Thyroid gland (tissue), 4 donors: ENCODE measurements at regions not wholly inside any gene's neighbourhood (a gene's known extent, or its start where the extent isn't known, plus 50 kb on each side); places are given as distances from the start of the nearest gene placed in this dataset.

Experiments used
- DNase-seq, 2 donors: peaks; one replicate each; pipeline ENCODE4 v3.0.0-alpha.2; 2019
- H3K27ac ChIP-seq, 3 donors: fragments of 200-600 bp; sonication (generic); 1 replicate in 2 of 3; 2 replicates in 1 of 3; pipeline ENCODE4 v1.5.1; 2016 to 2019; ENCODE audit warnings: mild to moderate bottlenecking in 1 of 3, moderate library complexity in 1 of 3
- H3K27me3 ChIP-seq: fragments of 200-600 bp; sonication (generic); one replicate; pipeline ENCODE4 v1.5.1; 2019
- H3K36me3 ChIP-seq, 2 donors: fragments of 200-600 bp; sonication (generic); one replicate each; pipeline ENCODE4 v1.5.1; 2016 to 2019
- H3K4me1 ChIP-seq, 2 donors: fragments of 200-600 bp; sonication (generic); one replicate each; pipeline ENCODE4 v1.5.1; 2017 to 2019
- H3K4me3 ChIP-seq, 3 donors: fragments of 200-600 bp; sonication (generic); replicated peaks in 1 of 3; 1 replicate in 2 of 3; 2 replicates in 1 of 3; pipeline ENCODE4 v1.5.1; 2016; ENCODE audit warnings: mild to moderate bottlenecking in 1 of 3
- H3K9me3 ChIP-seq: fragments of 200-600 bp; sonication (generic); one replicate; pipeline ENCODE4 v1.5.1; 2017
- CTCF ChIP-seq, 6 experiments: fragments of 200-600 bp in 3 of 6; fragments of 450-650 bp in 3 of 6; sonication (generic) in 3 of 6; IDR thresholded peaks; one replicate each; pipeline ENCODE4 v1.5.1; 2016 to 2019; ENCODE audit warnings: antibody characterized with exemption in 6 of 6, mild to moderate bottlenecking in 2 of 6, inconsistent platforms in 1 of 6, moderate library complexity in 1 of 6
- POLR2A ChIP-seq, 2 donors: fragments of 450-650 bp; IDR thresholded peaks; one replicate each; pipeline ENCODE4 v1.6.1; 2017; ENCODE audit warnings: antibody characterized with exemption in 2 of 2, mild to moderate bottlenecking in 2 of 2, moderate library complexity in 1 of 2
- WGBS, 2 donors: methylation state at CpG; one replicate each; pipeline ENCODE4 v1.1.5; 2017; 5-methylcytosine and 5-hydroxymethylcytosine counted together
- intact Hi-C: fragments of 100-400 bp; cut with DNase I; formaldehyde crosslinking; loops from one replicate; pipeline ENCODE4 v1.15.1; 2023

GRCh38 chr3:140809316-140809715 is 131.5 kb downstream of the TRIM42 start:
- H3K4me3 ChIP-seq, result no peak overlapping the region
- intact Hi-C loops, result no loop called here
- H3K9me3 ChIP-seq, result no peaks in the 10 kb centered on the region
- WGBS, 2 donors, result 68 to 77% methylated on average over 2 of the region's 2 CpGs
- no peaks in the 10 kb centered on the region for H3K36me3 ChIP-seq
- H3K27ac ChIP-seq, result no peak overlapping the region
- no peak for DNase-seq
- no peaks in the 10 kb centered on the region for H3K27me3 ChIP-seq
- TF ChIP-seq POLR2A (IDR thresholded peaks at IDR 0.05) (no peak), CTCF (IDR thresholded peaks at IDR 0.05) (no peak)
- H3K4me1 ChIP-seq, result no peaks in the 10 kb centered on the region

DNA sequence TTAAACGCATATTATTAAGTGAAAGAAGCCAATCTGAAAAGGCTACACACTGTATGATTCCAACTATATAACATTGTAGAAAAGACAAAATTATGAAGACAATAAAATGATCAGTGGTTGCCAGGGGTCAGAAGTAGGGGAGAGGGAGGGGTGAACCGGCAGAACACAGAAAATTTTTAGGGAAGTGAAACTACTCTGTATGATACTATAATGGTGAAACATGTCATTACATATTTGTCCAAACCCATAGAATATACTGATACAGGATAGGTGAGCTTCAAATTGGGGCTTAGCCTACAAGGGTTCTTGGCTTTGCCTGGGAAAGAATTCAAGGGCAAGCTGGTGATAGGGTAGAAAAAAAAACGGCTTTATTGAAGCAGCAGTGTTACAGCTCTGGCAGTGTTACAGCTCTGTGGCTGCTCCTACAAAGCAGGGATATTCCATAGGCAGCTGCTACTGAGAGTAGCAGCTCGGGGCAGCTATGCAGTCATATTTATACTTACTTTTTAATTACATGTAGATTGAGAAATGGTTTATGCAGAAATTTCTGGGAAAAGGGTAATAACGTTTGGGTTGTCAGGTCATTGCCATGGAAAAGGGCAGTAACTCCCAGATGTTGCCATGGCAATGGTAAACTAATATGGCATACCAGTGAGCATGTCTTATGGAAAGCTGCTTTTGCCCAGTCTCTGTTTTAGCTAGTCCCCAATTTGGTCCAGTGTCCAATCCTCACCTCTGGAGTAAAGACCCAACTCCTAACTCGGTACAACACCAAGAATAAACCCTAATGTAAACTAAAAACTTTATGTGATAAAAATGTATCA is 125.1 kb upstream of the SLC25A36 start:
- Histone ChIP-seq H3K9me3 (no peaks in the 10 kb centered on the region), H3K27ac (no peak overlapping the region), H3K4me3 (no peak overlapping the region), H3K36me3 (no peaks in the 10 kb centered on the region), H3K4me1 (no peaks in the 10 kb centered on the region), H3K27me3 (no peaks in the 10 kb centered on the region)
- 53 to 70% methylated on average over 6 of the region's 6 CpGs for WGBS, 2 donors
- TF ChIP-seq POLR2A (IDR thresholded peaks at IDR 0.05), result no peak
- no peak for TF ChIP-seq CTCF (IDR thresholded peaks at IDR 0.05)
- intact Hi-C loops, result no loop called here
- no peak for DNase-seq

- TF ChIP-seq POLR2A (IDR thresholded peaks at IDR 0.05), result no peak
- no peak for TF ChIP-seq CTCF (IDR thresholded peaks at IDR 0.05)
- no peaks in the 10 kb centered on the region for H3K36me3 ChIP-seq
- H3K27me3 ChIP-seq, result no peaks in the 10 kb centered on the region
- H3K27ac ChIP-seq, result no peak overlapping the region
- 80 to 93% methylated on average over 2 of the region's 2 CpGs for WGBS, 2 donors
- intact Hi-C loops, result no loop called here
- no peaks in the 10 kb centered on the region for H3K9me3 ChIP-seq
- H3K4me1 ChIP-seq, result no peaks in the 10 kb centered on the region
- no peak for DNase-seq
- H3K4me3 ChIP-seq, result no peak overlapping the region
These were observed 120.1 kb upstream of the SLC25A36 start for GRCh38 chr3:140821493-140821892.

GRCh38 chr3:140822401-140823047 is 119.1 kb upstream of the SLC25A36 start:
- Histone ChIP-seq H3K36me3 (no peaks in the 10 kb centered on the region), H3K27ac (no peak overlapping the region), H3K27me3 (no peaks in the 10 kb centered on the region), H3K4me3 (no peak overlapping the region), H3K9me3 (no peaks in the 10 kb centered on the region), H3K4me1 (no peaks in the 10 kb centered on the region)
- no peak for TF ChIP-seq CTCF (IDR thresholded peaks at IDR 0.05)
- TF ChIP-seq POLR2A (IDR thresholded peaks at IDR 0.05), result no peak
- DNase-seq, result no peak
- intact Hi-C loops, result no loop called here
- WGBS, 2 donors, result 44 to 49% methylated on average over 3 of the region's 3 CpGs

DNA sequence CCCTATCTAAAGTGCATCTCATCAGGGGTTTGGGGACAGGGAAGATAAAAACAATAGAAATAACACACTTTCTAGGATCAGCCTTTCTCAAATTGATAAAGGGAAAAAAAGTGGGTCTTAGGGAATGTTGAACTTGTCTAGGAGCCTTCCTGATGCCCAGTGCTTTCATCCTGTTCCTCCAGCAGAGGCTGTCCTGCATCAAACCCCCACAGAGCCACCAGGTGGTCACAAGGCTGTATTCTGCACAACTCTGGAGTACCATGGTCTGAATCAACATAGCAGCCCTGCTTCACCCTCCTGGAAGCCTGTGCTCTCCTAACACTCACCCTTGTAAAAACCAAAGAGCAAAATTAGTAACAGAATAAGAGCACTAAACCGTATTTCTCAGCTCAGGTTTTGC is 118.5 kb upstream of the SLC25A36 start:
- H3K27ac ChIP-seq, result no peak overlapping the region
- H3K4me3 ChIP-seq, result no peak overlapping the region
- no peaks in the 10 kb centered on the region for H3K36me3 ChIP-seq
- 38 to 50% methylated on average over 1 of the region's 1 CpG for WGBS, 2 donors
- DNase-seq, result no peak
- H3K27me3 ChIP-seq, result no peaks in the 10 kb centered on the region
- intact Hi-C loops, result no loop called here
- H3K9me3 ChIP-seq, result no peaks in the 10 kb centered on the region
- no peak for TF ChIP-seq POLR2A (IDR thresholded peaks at IDR 0.05)
- TF ChIP-seq CTCF (IDR thresholded peaks at IDR 0.05), result no peak
- no peaks in the 10 kb centered on the region for H3K4me1 ChIP-seq
